ENCODE measurements at regions not wholly inside any gene's neighbourhood (a gene's known extent, or its start where the extent isn't known, plus 50 kb on each side); places are given as distances from the start of the nearest gene placed in this dataset.

DNA sequence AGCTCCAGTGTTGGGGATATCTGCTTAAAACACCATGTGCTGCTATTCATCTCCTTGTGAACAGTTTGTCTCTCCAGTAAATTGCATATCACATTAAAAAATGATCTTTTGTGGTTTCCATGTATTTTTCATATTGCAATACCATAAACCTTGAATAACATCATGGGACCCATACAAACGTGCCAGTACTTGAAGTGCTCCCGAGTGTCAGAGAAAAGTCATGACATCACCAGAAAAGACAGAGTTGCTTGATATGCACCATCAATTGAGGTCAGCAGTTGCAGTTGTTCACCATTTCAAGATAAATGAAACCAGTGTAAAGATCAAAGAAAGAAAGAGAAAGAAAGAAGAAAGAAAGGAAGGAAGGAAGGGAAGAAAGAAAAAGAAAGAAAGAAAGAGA lies 278.6 kb downstream of the ZNF621 start:
- intact Hi-C loops (cut with micrococcal nuclease): no loop called here

- intact Hi-C loops (cut with micrococcal nuclease): no loop called here
Observed at GRCh38 chr3:40805456-40805855, 280.7 kb downstream of the ZNF621 start.

DNA sequence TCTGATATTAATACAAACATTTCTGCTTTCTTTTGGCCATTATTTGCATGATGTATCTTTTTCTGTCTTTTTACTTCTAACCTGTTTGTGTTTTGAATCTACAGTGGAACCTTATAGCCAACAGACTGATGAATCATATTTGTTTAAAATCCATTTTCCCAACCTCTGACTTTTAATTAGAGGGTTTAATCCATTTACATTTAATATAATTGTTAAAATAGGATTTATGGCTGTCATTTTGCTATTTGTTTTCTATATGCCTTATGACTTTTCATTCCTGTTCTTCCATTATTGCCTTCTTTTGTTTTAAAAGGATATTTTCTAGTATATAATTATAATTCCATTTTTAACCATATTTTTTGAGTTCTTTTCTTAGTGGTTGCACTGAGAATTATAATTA lies 286.1 kb downstream of the ZNF621 start:
- intact Hi-C loops (cut with micrococcal nuclease): no loop called here

DNA sequence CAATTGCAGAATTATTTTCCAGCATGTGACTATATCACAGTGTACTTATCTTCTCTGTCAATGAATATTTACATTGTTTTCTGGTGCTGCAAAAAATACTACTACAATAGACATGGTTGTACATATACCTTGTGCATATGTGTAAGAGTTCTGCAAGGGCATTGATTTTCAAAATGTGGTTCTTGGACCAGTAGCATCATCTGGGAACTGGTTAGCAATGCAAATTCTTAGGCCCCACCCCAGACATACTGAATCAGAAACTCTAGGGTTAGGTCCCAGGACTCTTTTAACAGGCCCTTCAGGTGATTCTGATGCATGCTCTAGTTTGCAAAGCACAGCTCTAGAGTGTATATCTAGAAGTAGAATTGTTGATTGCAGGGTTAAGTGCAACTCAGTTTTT lies 292.3 kb downstream of the ZNF621 start:
- intact Hi-C loops (cut with micrococcal nuclease): no loop called here

DNA sequence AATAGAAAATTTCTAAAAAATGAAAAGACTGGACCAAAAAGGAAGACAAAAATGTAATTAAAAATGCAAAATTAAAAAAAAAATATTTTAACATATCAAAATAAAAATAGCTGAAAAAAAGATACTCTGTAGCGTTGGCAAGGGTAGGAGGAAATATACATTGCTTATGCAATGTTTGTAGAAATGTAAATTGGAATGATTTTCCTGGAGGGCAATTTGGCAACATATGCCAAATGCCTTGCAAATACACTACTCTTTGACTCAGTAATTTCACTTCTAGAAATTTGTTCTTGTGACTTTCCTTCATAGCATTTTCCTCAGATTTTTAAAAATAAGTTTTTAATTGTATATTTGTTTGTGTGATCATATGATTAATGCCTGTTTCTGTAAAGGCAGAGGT lies 296.6 kb downstream of the ZNF621 start:
- intact Hi-C loops (cut with micrococcal nuclease): no loop called here

DNA sequence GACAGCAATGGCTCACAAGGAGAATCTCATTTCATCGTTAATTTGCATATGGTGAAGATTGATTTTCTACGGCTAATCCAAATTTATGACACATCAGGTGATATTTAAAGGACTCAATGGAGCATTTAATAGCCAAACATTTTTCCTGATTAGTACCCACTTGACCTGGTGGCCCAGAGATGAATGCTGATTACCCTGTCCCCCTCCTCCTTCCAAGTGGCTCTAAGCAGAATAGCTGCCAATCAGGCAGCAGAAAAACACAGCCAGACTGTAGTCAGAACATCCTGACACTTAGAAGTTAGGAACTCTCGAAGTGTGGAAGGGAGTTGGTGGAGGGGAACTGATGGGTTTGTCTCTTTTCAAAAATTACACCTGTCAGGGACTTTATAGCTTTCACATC lies 302.5 kb downstream of the ZNF621 start:
- intact Hi-C loops (cut with micrococcal nuclease): no loop called here

DNA sequence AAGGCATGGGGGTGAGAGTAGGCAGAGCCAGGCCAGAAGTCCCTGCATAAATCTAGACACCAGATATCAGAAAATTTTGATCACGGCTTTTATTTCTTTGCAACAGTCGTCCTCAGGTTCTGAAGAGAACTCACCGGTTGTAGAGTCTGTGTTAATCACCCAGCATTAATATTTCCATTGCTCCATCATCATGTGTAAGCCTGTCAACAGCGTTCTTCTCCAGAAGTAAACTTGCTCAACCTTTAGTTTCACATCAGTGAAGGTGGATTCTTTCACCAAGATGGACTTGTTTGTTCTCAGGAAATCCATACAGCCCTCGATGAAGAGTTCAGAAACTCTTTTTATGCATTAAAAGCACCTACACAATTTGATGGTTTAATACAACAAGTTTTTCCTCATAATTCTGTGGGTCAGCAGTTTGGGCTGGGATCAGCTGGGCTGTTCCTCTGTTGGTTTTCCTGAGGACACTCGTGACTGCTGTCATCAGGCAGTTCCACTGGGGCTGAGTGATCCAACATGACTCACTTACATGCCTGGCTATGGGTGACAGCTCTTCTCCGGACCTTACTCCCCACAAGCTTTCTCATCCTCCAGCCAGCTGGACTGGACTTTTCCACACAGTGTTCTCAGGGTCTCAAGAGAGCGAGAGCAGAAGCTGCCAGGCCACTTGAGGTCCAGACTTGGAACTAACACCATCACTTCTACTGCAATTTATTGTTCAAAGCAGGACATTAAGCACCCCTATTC lies 303.4 kb downstream of the ZNF621 start:
- intact Hi-C loops (cut with micrococcal nuclease): no loop called here

GRCh38 chr3:40828741-40829415 lies 304.1 kb downstream of the ZNF621 start:
- intact Hi-C loops (cut with micrococcal nuclease): no loop called here

DNA sequence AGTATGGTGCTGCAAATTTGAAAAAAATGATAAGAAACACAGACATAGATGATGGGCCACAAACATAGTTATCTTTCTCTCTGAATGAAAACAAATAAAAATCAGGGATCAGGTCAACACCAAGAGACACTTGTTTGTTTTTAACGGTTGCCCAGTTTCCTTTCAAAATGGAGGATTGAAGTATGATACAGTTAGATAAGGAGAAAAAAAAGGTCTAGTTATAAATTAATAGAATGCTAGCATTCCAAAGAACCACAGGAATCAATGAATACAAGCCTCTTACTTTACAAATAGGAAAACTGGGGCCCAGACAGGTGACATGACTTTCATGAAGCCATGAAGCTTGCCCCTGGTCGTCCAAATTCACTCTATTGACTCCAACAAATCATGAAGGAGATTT lies 305.1 kb downstream of the ZNF621 start:
- intact Hi-C loops (cut with micrococcal nuclease): no loop called here

GRCh38 chr3:40837300-40837699 lies 312.5 kb downstream of the ZNF621 start:
- intact Hi-C loops (cut with micrococcal nuclease): no loop called here

DNA sequence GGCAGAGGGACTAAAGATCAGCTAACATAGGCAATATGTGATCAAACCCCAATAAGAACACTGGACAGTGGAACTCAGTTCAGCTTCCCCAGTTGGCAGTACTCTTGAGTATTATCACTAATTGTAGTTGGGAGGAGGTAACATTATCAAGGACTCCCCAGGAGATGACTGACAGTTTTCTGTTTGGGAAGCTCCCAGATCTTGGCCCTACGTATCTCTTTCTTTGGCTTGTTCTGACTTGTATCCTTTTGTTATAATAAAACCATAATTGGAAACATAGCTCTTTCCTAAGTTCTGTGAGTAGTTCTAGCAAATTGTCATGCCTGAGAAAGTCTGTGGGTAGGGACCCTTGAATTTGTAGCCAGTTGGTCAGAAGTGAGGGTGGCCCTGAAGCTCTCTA lies 316.4 kb downstream of the ZNF621 start:
- intact Hi-C loops (cut with micrococcal nuclease): no loop called here

DNA sequence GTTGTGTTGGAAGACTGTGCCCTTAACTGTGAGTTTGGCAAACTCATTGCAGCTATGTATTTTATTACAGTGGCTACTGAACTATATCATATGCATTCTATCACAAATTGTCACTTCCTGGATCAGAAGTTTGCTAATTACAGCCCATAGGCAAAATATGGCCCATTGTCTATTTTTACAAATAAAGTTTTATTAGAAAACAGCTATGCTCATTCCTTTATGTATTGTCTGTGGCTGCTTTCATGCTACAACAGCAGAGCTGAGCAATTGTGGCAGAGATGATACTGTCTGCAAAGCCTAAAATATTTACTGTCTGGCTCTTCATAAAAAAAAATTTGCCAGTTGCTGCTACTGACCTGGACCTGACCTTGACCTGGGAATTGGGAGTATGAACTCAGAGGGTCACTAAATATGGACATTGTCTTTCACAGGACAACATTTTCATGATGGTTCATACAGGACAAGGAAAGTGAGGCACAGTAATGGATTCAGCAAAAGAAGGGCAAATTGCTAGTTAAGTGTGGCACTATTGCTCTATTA lies 316.9 kb downstream of the ZNF621 start:
- intact Hi-C loops (cut with micrococcal nuclease): no loop called here

DNA sequence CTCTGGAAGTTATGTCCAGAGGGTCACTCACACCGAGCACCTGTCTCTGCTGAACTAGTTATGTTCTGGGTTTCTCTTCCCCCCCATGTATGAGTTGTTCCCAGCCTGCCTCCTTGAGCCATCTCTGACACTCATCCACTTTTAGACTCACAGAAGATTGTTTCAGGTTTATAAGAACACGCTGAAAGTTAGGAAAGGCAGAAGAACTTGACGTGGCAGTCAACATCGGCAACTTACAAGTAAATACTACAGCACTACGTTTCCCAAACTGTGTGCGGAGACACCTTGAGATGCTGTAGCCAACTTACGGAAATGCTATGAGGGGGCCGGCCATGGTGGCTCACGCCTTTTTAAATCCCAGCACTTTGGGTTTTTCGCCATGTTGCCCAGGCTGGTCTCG lies 318.0 kb downstream of the ZNF621 start:
- intact Hi-C loops (cut with micrococcal nuclease): no loop called here

DNA sequence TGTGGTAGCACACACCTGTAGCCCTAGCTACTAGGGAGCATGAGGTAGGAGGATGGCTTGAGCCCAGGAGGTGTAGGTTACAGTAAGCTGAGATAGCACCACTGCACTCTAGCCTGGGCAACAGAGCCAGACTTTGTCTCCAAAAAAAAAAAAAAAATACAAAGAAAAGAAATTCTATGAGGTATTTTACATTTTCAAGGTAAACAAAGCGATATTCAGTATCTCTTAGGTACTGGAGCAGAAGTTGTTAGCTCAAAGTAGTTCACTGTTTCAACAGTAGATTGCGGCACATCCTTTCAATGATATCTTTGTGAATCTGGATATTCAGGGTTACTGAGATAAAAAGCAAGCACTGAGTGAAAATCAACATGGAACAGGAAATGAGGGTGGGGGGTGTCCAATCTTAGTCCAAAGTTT lies 318.5 kb downstream of the ZNF621 start:
- intact Hi-C loops (cut with micrococcal nuclease): no loop called here

GRCh38 chr3:40843851-40844548 lies 319.2 kb downstream of the ZNF621 start:
- intact Hi-C loops (cut with micrococcal nuclease): no loop called here

GRCh38 chr3:40844896-40845295 lies 320.1 kb downstream of the ZNF621 start:
- intact Hi-C loops (cut with micrococcal nuclease): no loop called here

- intact Hi-C loops (cut with micrococcal nuclease): no loop called here
Observed at GRCh38 chr3:40845447-40845846, 320.7 kb downstream of the ZNF621 start.

DNA sequence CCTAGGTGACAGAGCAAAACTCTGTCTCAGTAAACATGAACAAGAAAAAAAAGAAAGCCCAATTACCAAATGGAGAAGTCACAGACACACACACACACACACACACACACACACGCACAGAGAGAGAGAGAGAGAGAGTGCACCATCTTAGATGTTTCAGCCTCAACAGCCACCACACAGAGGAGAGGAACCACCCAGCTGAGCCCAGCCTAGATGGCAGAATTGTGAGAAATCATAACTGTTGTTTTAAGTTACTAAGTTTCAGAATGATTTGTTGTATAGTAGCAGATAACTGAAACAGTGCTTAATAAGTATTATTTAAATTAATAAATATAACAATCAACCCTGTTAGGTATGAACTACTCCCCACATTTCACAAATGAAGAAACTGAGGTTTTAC lies 321.2 kb downstream of the ZNF621 start:
- intact Hi-C loops (cut with micrococcal nuclease): no loop called here

DNA sequence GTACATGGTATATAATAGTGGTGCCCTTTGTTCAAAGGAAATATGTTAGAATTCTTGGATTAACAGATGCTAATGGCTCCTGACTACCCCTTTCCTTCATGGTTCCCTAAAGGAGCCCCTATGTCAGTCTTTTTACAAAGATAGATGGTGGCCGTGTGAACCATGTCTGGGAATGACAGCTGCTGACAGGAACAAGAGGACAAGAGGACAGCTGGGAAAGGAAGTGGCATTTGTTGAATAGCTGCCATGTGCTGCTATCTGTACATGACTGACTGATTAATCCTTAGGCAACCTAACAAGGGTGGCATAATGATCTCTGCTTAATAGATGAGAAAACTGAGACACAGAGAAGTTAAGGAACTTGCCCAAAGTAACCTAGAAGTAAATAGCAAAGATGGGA lies 321.7 kb downstream of the ZNF621 start:
- intact Hi-C loops (cut with micrococcal nuclease): no loop called here

DNA sequence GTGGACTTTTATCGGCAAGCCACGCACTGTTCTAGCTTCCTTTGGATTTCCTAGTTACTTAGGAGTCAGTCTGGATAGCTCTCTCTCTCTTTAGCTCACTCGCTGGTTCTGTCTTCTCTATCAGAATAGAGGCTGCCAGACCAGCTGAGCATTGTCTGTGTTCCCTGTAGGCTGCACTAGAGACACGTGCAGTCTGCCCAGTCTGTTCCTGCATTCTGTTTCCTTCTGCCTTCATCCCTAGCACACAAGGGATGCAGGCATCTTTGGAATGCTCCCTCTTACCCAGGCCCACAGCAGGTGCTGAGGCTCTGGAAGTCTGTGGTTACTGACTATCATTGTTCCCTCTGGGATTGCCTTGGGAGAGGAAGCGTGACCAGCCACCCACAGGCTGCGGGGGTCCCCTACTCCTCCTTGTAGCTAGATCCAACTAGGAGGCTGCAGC lies 322.8 kb downstream of the ZNF621 start:
- intact Hi-C loops (cut with micrococcal nuclease): no loop called here

DNA sequence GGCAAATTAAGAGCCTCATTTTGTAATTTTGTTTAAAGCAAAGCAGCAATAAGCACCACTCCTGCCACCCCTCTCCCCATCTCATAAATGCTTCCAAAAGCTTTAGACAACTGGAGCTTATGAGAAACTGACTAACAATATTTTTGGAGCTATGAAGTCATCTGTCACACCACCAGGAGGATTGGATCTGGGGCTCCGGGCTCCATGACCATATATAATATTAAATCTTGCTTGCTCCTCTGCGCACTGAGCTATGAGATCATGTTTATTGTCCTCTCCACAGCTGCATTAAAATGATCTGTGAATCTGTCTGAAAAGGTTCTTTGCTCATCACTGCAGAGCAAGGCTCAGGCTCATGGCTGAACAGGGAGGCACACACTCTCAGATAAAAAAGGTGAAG lies 323.7 kb downstream of the ZNF621 start:
- intact Hi-C loops (cut with micrococcal nuclease): no loop called here

GRCh38 chr3:40850861-40851260 lies 326.1 kb downstream of the ZNF621 start:
- intact Hi-C loops (cut with micrococcal nuclease): no loop called here
